ENCODE measurements at regions not wholly inside any gene's neighbourhood (a gene's known extent, or its start where the extent isn't known, plus 50 kb on each side); places are given as distances from the start of the nearest gene placed in this dataset.

DNA sequence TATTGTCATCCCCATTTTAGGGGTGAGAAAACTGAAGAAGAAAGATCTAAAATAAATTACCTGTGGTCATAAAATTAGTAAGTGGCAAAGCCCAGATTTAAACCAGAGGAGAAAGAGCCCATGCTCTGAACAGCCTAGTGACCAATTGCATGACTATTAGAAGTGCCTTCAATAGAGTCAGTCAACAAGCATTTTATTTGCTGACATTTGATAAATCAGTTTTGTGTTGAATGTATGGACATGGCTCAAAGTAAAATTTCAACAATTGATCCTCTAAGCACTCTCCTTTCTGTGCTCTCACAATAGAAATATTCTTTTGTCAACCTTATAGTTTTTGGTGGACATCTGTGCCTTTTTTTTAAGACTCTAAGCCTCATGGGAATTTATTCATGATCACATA lies 572.9 kb upstream of the SOX9 start:
- no peaks in the 10 kb centered on the region for H3K4me1 ChIP-seq (ENCODE audit: control insufficient read depth in 3 of 3, insufficient read depth in 2 of 3, low read depth in 1 of 3, low read length in 2 of 3)
- no peak for DNase-seq
- H3K27ac ChIP-seq (ENCODE audit: low read depth in 1 of 3, low read length in 2 of 3), result no peak overlapping the region
- H3K9me3 ChIP-seq (ENCODE audit: control insufficient read depth in 2 of 2, insufficient read depth in 1 of 2, low read depth in 1 of 2, low read length in 1 of 2), result no peaks in the 10 kb centered on the region
- peaks cover 0 to 2% (median 0%) of the 10 kb centered on the region in 3 donors for H3K27me3 ChIP-seq (ENCODE audit: control insufficient read depth in 3 of 3, insufficient read depth in 3 of 3, low read length in 3 of 3)
- H3K36me3 ChIP-seq (ENCODE audit: control insufficient read depth in 3 of 3, insufficient read depth in 2 of 3, low read depth in 1 of 3, low read length in 3 of 3), result no peaks in the 10 kb centered on the region
- no peak for FAIRE-seq
- no peak overlapping the region for H3K4me3 ChIP-seq (ENCODE audit: low read depth in 1 of 3, low read length in 3 of 3)

DNA sequence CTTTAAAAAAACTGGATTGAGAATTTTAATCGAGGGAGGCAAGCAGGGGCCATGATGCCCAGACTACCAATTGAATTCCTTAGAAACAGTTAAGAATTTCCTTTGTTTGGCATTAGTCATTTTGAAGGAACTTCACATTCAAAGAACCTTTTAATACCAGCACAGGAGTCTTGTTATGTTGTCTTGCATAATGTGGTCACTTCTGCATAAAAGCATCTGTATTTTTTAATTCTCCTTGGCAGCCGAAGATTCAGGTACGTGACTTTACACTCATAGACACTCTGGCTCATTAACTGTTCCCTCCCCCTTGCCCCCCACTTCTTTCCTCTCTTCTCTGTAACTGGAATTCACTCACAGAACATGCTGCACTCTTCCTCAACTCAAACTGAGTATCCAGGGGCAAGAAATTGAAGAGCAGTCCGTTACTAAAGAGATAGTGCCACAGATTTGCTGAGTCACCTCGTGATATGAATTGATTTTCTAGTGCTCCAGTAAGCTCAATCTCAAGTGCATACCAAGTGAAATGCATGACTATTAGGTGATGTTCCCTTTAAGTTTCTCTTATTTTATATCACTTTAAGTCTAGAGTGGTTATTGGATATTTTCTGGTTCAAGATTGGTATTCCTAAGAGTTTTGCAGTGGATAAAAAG lies 572.2 kb upstream of the SOX9 start:
- Histone ChIP-seq H3K4me3 (ENCODE audit: low read depth in 1 of 3, low read length in 3 of 3) (no peak overlapping the region), H3K36me3 (ENCODE audit: control insufficient read depth in 3 of 3, insufficient read depth in 2 of 3, low read depth in 1 of 3, low read length in 3 of 3) (no peaks in the 10 kb centered on the region), H3K27me3 (ENCODE audit: control insufficient read depth in 3 of 3, insufficient read depth in 3 of 3, low read length in 3 of 3) (peaks cover 0 to 2% (median 0%) of the 10 kb centered on the region in 3 donors), H3K4me1 (ENCODE audit: control insufficient read depth in 3 of 3, insufficient read depth in 2 of 3, low read depth in 1 of 3, low read length in 2 of 3) (no peaks in the 10 kb centered on the region), H3K27ac (ENCODE audit: low read depth in 1 of 3, low read length in 2 of 3) (no peak overlapping the region), H3K9me3 (ENCODE audit: control insufficient read depth in 2 of 2, insufficient read depth in 1 of 2, low read depth in 1 of 2, low read length in 1 of 2) (no peaks in the 10 kb centered on the region)
- 74 to 81% (median 79%) methylated on average over 5 of the region's 5 CpGs for WGBS, 3 donors
- DNase-seq (no peak), FAIRE-seq (no peak)

DNA sequence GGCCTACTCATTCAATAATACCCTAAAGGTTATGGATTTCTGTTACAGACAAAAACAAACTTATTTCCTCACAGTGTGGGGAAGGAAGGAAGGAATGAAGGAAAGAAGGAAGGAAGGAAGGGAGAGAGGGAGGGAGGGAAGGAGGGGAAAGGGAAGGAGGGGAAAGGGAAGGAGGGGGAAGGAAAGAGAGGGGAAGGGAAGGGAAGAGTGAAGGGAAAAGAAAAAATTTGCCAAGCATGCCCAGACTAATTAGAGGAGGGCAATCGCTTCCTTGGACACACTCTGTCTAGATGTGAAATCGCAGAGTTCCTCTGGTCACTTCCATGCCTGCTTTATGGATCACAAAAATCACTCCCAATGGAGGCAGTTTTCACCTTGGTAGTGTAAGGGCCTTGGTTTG lies 570.1 kb upstream of the SOX9 start:
- H3K9me3 ChIP-seq (ENCODE audit: control insufficient read depth in 2 of 2, insufficient read depth in 1 of 2, low read depth in 1 of 2, low read length in 1 of 2), result no peaks in the 10 kb centered on the region
- H3K4me3 ChIP-seq (ENCODE audit: low read depth in 1 of 3, low read length in 3 of 3), result no peak overlapping the region
- 88 to 97% (median 92%) methylated on average over 2 of the region's 2 CpGs for WGBS, 3 donors
- H3K27ac ChIP-seq (ENCODE audit: low read depth in 1 of 3, low read length in 2 of 3), result no peak overlapping the region
- DNase-seq, result no peak
- peaks cover 0 to 2% (median 0%) of the 10 kb centered on the region in 3 donors for H3K27me3 ChIP-seq (ENCODE audit: control insufficient read depth in 3 of 3, insufficient read depth in 3 of 3, low read length in 3 of 3)
- FAIRE-seq, result no peak
- no peaks in the 10 kb centered on the region for H3K36me3 ChIP-seq (ENCODE audit: control insufficient read depth in 3 of 3, insufficient read depth in 2 of 3, low read depth in 1 of 3, low read length in 3 of 3)
- no peaks in the 10 kb centered on the region for H3K4me1 ChIP-seq (ENCODE audit: control insufficient read depth in 3 of 3, insufficient read depth in 2 of 3, low read depth in 1 of 3, low read length in 2 of 3)

DNA sequence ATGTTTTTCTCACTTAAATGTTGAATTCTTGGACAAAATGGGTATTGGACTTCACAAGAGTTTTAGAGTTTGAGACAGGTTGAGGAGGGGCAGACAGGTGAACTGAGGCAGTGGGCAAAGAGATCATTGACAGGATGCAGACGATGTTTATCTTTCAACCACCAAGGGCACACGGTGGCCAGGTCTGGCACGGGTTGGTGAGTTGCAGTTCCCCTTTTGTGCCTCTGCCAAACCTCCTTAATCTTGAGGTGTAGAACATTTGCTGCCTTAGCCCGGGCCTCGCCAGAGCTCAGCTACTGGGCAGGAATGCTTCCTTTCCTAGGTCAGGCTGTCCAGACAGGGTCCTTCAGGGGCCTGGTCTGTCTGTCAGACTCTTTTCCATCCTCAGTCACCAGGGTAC lies 567.4 kb upstream of the SOX9 start:
- FAIRE-seq, result no peak
- WGBS, 3 donors, result 80 to 92% (median 82%) methylated on average over 5 of the region's 5 CpGs

DNA sequence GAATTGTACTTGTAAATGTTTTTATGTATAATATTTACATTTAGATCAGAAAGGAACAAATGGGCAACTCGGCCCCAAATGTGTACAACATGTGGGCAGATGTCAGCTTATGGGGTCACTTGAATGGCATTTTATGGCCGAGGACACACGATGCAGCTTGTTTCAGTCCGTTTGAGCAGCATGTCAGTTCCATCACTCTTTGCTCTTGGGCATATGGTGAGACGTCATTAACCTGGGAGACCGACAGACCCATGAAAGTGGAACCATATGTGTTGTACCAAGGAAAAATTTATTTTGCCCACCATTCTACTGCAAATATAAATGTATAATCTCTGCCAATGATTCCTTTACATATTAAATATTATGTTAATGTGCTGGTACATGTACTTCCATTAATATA lies 561.9 kb upstream of the SOX9 start:
- 78 to 91% (median 89%) methylated on average over 6 of the region's 6 CpGs for WGBS, 3 donors
- no peak for FAIRE-seq
- Histone ChIP-seq H3K27me3 (ENCODE audit: control insufficient read depth in 3 of 3, insufficient read depth in 3 of 3, low read length in 3 of 3) (no peaks in the 10 kb centered on the region), H3K4me1 (ENCODE audit: control insufficient read depth in 3 of 3, insufficient read depth in 2 of 3, low read depth in 1 of 3, low read length in 2 of 3) (no peaks in the 10 kb centered on the region), H3K4me3 (ENCODE audit: low read depth in 1 of 3, low read length in 3 of 3) (no peak overlapping the region), H3K36me3 (ENCODE audit: control insufficient read depth in 3 of 3, insufficient read depth in 2 of 3, low read depth in 1 of 3, low read length in 3 of 3) (no peaks in the 10 kb centered on the region), H3K27ac (ENCODE audit: low read depth in 1 of 3, low read length in 2 of 3) (no peak overlapping the region), H3K9me3 (ENCODE audit: control insufficient read depth in 2 of 2, insufficient read depth in 1 of 2, low read depth in 1 of 2, low read length in 1 of 2) (no peaks in the 10 kb centered on the region)
- no peak for DNase-seq

More for the DNA sequence above, 567.4 kb upstream of the SOX9 start:
- no peak for DNase-seq
- no peaks in the 10 kb centered on the region for H3K4me1 ChIP-seq (ENCODE audit: control insufficient read depth in 3 of 3, insufficient read depth in 2 of 3, low read depth in 1 of 3, low read length in 2 of 3)
- no peaks in the 10 kb centered on the region for H3K9me3 ChIP-seq (ENCODE audit: control insufficient read depth in 2 of 2, insufficient read depth in 1 of 2, low read depth in 1 of 2, low read length in 1 of 2)
- H3K27me3 ChIP-seq (ENCODE audit: control insufficient read depth in 3 of 3, insufficient read depth in 3 of 3, low read length in 3 of 3), result peaks cover 0 to 2% (median 0%) of the 10 kb centered on the region in 3 donors
- H3K36me3 ChIP-seq (ENCODE audit: control insufficient read depth in 3 of 3, insufficient read depth in 2 of 3, low read depth in 1 of 3, low read length in 3 of 3), result no peaks in the 10 kb centered on the region
- no peak overlapping the region for H3K27ac ChIP-seq (ENCODE audit: low read depth in 1 of 3, low read length in 2 of 3)
- no peak overlapping the region for H3K4me3 ChIP-seq (ENCODE audit: low read depth in 1 of 3, low read length in 3 of 3)

DNA sequence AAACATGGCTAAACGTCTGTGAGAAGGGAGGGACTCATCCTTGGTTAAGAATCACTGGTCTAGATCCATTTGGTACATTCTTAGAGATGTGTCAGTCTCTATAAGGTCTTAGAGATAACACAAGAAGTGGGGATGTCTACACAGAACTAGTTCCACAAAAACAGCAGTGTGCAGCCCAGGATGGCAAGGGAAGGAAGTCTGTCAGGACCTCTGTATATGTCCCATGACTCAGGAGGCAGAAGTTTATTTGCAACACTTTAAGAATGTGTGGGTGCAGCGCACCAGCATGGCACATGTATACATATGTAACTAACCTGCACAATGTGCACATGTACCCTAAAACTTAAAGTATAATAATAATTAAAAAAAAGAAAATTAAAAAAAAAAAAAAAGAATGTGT lies 548.5 kb upstream of the SOX9 start:
- 65 to 71% (median 67%) methylated on average over 2 of the region's 2 CpGs for WGBS, 3 donors
- DNase-seq (no peak), FAIRE-seq (no peak)
- H3K27me3 ChIP-seq (ENCODE audit: control insufficient read depth in 3 of 3, insufficient read depth in 3 of 3, low read length in 3 of 3), result no peaks in the 10 kb centered on the region
- no peak overlapping the region for H3K4me3 ChIP-seq (ENCODE audit: low read depth in 1 of 3, low read length in 3 of 3)
- H3K27ac ChIP-seq (ENCODE audit: low read depth in 1 of 3, low read length in 2 of 3), result no peak overlapping the region
- H3K36me3 ChIP-seq (ENCODE audit: control insufficient read depth in 3 of 3, insufficient read depth in 2 of 3, low read depth in 1 of 3, low read length in 3 of 3), result no peaks in the 10 kb centered on the region
- H3K9me3 ChIP-seq (ENCODE audit: control insufficient read depth in 2 of 2, insufficient read depth in 1 of 2, low read depth in 1 of 2, low read length in 1 of 2), result no peaks in the 10 kb centered on the region
- no peaks in the 10 kb centered on the region for H3K4me1 ChIP-seq (ENCODE audit: control insufficient read depth in 3 of 3, insufficient read depth in 2 of 3, low read depth in 1 of 3, low read length in 2 of 3)

DNA sequence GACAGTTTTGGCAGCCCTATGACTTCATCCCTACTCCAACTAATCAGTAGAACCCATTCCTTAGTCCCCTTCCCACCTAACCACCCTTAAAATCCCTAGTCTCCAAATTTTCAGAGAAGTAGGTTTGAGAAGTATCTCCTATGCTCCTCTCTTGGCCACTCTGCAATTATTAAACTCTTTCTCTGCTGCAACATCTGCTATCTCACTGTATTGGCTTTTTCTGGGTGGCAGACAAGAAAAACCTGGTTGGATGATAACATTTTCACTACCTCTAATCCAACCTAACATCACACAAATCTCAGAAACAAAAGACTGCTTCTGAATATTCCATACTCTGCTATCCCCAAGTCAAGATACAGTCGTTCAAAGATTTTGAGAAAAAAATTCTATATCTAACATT lies 542.4 kb upstream of the SOX9 start:
- Histone ChIP-seq H3K27me3 (ENCODE audit: control insufficient read depth in 3 of 3, insufficient read depth in 3 of 3, low read length in 3 of 3) (no peaks in the 10 kb centered on the region), H3K36me3 (ENCODE audit: control insufficient read depth in 3 of 3, insufficient read depth in 2 of 3, low read depth in 1 of 3, low read length in 3 of 3) (no peaks in the 10 kb centered on the region), H3K4me3 (ENCODE audit: low read depth in 1 of 3, low read length in 3 of 3) (no peak overlapping the region), H3K27ac (ENCODE audit: low read depth in 1 of 3, low read length in 2 of 3) (no peak overlapping the region), H3K4me1 (ENCODE audit: control insufficient read depth in 3 of 3, insufficient read depth in 2 of 3, low read depth in 1 of 3, low read length in 2 of 3) (no peaks in the 10 kb centered on the region), H3K9me3 (ENCODE audit: control insufficient read depth in 2 of 2, insufficient read depth in 1 of 2, low read depth in 1 of 2, low read length in 1 of 2) (no peaks in the 10 kb centered on the region)
- DNase-seq (no peak), FAIRE-seq (no peak)
- 82 to 93% (median 88%) methylated on average over 1 of the region's 1 CpG for WGBS, 3 donors

DNA sequence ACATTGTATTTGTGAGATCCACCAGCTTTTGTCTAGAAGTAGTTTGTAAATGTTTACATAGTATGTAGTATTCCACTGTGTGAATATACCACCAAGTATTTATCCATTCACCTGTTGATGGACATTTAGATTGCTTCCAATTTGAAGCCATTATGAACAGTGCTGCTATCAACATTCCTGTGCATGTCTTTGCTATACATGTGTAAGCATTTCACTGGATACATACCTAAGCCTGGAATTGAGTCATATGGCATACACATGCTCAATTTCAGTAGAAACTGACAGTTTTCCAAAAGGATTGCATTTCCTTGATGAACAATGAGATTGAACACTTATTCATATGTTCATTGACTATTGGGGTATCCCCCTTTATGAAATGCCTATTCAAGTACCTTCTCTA lies 540.6 kb upstream of the SOX9 start:
- Histone ChIP-seq H3K4me3 (ENCODE audit: low read depth in 1 of 3, low read length in 3 of 3) (no peak overlapping the region), H3K27ac (ENCODE audit: low read depth in 1 of 3, low read length in 2 of 3) (no peak overlapping the region), H3K27me3 (ENCODE audit: control insufficient read depth in 3 of 3, insufficient read depth in 3 of 3, low read length in 3 of 3) (no peaks in the 10 kb centered on the region), H3K4me1 (ENCODE audit: control insufficient read depth in 3 of 3, insufficient read depth in 2 of 3, low read depth in 1 of 3, low read length in 2 of 3) (no peaks in the 10 kb centered on the region), H3K36me3 (ENCODE audit: control insufficient read depth in 3 of 3, insufficient read depth in 2 of 3, low read depth in 1 of 3, low read length in 3 of 3) (no peaks in the 10 kb centered on the region), H3K9me3 (ENCODE audit: control insufficient read depth in 2 of 2, insufficient read depth in 1 of 2, low read depth in 1 of 2, low read length in 1 of 2) (no peaks in the 10 kb centered on the region)
- FAIRE-seq, result no peak
- DNase-seq, result no peak

DNA sequence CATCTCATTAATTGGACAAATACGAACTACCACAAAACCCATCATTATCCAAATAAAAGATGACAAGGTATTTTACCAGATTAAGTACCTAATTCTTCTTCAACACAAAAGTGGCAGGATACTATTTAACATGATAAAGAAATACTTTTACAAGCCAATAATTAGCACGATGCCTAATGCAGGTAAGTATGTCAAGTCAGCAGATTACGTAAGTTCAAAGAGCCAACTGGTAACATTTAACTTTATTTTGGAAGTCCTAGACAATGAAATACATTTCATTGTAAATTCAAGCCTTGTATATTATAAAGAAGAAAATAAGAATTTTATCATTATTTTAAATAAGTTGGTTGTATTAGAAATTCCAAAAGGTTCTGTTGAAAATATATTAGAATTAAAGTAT lies 535.3 kb upstream of the SOX9 start:
- Histone ChIP-seq H3K27ac (ENCODE audit: low read depth in 1 of 3, low read length in 2 of 3) (no peak overlapping the region), H3K9me3 (ENCODE audit: control insufficient read depth in 2 of 2, insufficient read depth in 1 of 2, low read depth in 1 of 2, low read length in 1 of 2) (no peaks in the 10 kb centered on the region), H3K4me3 (ENCODE audit: low read depth in 1 of 3, low read length in 3 of 3) (no peak overlapping the region), H3K36me3 (ENCODE audit: control insufficient read depth in 3 of 3, insufficient read depth in 2 of 3, low read depth in 1 of 3, low read length in 3 of 3) (no peaks in the 10 kb centered on the region), H3K4me1 (ENCODE audit: control insufficient read depth in 3 of 3, insufficient read depth in 2 of 3, low read depth in 1 of 3, low read length in 2 of 3) (no peaks in the 10 kb centered on the region), H3K27me3 (ENCODE audit: control insufficient read depth in 3 of 3, insufficient read depth in 3 of 3, low read length in 3 of 3) (no peaks in the 10 kb centered on the region)
- FAIRE-seq (peak; percentile 5), DNase-seq (no peak)
- WGBS, 3 donors, result 76 to 79% (median 78%) methylated on average over 3 of the region's 3 CpGs
